RKO (cell line): ENCODE measurements at regions not wholly inside any gene's neighbourhood (a gene's known extent, or its start where the extent isn't known, plus 50 kb on each side); places are given as distances from the start of the nearest gene placed in this dataset.
"Not testable (repeated sequence)": the region's sequence is repeated elsewhere in the genome, so short reads cannot be mapped to it uniquely, and the experiment has no call there.

Experiments
- DNase-seq: peaks from one replicate; pipeline ENCODE4 v3.0.0-alpha.2; 2016; ENCODE audit warnings: low spot score

DNA sequence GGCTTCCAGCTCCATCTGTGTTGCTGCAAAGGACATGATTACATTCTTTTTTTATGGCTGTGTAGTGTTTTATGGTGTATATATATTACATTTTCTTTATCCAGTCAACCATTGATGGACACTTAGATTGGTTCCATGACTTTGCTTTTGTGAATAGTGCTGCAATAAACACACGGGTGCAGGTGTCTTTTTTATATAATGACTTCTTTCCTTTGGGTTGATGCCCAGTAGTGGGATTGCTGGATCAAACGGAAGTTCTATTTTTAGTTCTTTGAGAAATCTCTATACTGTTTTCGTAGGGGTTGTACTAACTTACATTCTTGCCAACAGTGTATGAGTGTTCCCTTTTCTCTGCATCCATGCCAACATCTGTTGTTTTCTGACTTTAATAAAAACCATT lies 189.7 kb downstream of the ACTR3B start:
- DNase-seq, result no peak

DNA sequence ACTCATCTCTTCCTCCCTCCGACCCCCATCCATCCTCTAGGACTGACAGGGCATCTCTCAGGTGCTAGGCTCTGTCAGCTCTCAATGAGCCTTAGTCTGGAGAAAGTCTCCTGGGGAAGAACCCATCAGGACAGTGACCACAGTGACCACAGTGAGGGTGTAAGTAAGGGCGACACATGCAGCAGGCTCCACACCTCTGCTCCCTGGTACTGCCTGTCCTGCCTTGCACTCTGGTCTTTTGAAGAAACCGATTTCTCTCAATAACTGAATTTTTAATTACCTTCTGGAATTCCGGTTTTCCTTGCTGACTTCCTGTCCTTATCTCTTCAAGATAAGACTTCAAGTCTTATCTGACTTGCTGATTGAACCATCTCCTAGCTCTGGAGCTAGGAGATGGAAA lies 190.2 kb downstream of the ACTR3B start:
- no peak for DNase-seq

DNA sequence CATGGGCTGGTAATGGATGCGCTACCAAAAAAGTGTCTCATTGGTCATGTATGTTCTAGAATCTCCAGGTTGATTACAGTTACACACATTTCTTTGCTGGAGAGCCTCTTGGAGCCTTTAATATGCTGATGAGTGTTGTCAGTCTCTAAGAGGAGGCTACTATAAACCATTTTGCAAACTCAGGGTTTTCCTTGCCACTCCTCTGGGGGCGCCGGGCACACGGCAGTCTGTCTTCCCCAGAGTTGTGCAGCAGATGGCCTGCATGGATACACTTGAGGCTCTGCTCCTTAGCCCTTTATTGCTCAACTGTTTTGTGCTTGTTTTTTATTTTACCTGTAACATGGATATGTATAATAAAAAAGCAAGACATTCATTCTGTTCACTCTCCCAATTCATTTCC lies 196.5 kb downstream of the ACTR3B start:
- DNase-seq, result peak; percentile 39

DNA sequence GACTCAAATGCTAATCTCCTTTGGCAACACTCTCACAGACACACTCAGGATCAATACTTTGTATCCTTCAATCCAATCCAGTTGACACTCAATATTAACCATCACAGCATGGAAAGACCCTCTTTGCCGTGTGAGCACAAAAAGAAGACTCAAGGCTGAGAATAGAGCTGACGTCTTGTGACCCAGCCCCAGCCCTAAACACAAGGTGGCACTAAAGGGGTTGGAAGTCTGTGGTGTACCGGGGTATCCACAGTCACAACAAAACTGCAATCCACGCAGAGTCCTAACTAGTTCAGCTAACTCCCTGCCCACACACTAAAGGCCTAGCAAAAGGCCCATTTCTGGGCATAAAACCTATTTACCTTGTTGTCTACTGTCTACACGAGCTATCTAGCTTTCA lies 200.1 kb downstream of the ACTR3B start:
- no peak for DNase-seq

DNA sequence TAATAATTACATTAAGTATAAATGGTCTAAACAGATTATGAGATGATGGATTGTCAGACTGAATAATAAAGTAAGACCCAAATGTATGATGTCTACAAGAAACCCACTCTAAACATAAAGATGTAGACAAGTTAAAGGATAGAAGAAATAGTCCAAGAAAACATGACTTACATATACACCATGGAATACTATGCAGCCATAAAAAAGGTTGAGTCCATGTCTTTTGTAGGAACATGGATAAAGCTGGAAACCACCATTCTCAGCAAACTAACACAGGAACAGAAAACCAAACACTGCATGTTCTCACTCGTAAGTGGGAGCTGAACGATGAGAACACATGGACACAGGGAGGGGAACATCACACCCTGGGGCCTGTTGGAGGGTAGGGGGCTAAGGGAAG lies 202.2 kb downstream of the ACTR3B start:
- not testable (repeated sequence) for DNase-seq

DNA sequence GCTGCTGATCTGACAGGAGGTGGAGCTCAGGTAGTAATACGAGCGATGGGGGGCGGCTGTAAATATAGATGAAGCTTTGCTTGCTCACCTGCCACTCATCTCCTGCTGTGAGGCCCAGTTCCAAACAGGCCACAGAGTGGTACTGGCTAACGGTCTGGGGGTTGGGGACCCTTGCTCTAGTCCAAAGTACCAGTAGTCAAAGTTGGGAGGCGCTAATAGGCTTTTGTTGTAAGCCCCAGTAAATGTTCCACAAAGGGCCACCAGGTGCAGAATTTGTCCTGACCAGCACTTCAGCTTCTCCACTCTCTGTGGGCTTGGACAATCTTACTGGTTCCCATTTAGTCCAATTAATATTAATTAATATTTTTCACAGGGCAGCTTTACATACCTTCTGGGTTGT lies 206.6 kb downstream of the ACTR3B start:
- no peak for DNase-seq

DNA sequence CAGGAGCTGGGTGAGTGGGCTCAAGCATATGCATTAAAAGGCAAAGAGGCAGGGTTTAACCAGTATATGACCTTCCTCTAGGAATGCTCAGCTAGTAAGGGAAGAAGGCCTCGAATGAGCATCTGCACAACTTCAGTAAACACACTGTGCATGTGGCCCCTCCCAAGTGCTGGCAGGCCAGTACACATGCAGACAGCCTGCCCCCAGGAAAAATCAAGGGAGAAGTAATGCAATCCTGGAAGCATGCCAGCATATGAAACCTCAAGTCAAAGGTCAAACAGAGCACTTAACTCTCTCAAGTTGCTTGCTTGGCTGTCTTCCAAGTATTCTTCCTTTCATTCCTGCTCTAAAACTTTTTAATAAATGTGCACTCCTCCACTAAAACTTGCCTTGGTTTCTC lies 208.4 kb downstream of the ACTR3B start:
- DNase-seq, result no peak

DNA sequence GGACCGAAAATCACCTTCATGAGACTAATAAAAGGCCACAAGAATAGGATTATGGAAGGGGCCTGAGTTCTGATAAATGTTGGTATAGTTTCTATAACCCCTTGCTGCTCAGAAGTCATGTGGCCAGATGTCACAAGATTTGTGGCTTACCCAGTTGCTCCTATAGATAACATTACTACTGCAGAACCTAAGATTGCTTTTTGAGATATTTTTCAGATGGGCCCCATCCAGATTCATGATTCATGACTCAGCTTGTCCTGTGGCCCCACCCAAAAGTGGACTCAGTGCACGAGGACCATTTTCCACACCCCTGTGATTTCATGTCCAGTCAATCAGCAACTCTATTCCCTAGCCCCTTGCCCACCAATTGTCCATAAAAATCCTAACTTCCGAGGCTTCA lies 209.0 kb downstream of the ACTR3B start:
- no peak for DNase-seq

DNA sequence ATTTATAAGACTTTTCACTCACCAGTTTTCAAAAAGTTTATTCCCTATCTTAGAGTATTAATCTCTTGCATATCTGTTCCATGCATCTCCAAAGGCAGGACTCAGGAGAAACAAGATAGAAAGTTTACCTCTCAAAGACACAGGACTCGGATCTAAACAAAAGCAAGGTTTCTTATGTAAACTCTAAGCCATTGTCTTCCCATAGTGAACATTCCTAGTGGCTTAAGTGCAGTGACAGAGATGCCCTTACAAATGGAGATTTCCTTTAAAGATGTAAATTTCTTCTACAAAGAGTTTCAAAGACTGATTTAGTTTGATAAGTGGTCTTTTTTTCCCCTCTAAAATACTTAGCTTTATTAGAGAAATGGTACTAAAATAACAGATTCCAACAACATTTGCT lies 209.8 kb downstream of the ACTR3B start:
- DNase-seq, result no peak

DNA sequence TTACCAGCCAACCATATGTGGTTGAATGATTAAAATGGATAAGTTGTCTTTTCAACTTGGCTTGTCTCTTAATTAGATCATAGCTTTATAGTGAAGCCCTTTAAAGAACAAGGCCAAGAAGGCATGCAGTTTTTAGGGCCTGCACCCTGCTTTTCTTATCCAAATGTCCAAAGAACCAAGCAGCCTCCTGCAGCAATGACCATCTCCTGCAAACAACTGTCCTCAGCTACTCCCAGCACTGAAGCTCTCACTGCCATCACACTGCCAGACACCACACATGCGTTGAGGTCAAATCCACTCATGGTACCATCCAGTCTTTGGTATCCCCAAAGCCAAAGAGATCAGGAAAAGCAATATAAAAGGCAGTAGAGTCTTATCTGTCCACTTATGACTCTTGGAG lies 210.3 kb downstream of the ACTR3B start:
- no peak for DNase-seq

DNA sequence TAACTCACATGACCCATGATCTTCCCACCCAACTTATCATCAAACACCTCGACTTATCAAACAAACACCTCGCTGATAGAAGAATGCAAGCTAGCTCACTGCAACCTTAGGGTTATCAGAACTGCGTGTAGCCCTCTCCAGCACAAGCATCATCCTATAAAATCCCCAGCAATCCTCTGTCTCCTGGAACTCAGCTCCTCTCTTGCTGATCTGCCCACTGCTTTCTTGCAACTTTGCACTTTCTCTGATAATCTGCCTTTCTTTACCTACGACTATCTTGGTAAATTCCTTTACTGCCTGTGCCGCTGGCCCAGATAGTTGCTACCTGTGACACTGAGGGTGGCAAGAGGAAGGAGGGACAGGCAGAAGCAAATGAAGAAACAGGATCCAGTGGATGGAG lies 210.9 kb downstream of the ACTR3B start:
- DNase-seq, result no peak

DNA sequence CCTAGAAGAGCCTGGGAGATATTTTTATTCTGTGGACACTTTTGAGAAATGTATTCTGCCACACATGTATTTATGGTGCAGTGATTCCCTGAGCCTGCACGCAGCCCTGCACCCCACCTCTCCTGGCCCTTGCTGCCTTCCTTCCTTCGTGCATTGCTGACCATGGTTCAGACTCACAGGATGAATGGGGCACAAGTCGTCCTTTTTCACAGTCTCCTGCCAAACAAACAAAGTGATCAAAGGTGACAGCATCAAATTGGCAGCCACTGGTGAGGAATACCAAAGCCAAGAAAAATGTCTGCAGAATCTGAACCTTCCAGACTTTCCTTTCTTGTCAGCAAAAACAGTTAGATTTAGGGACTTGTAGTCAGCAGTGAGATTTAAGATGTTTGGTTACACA lies 215.0 kb downstream of the ACTR3B start:
- DNase-seq, result no peak

DNA sequence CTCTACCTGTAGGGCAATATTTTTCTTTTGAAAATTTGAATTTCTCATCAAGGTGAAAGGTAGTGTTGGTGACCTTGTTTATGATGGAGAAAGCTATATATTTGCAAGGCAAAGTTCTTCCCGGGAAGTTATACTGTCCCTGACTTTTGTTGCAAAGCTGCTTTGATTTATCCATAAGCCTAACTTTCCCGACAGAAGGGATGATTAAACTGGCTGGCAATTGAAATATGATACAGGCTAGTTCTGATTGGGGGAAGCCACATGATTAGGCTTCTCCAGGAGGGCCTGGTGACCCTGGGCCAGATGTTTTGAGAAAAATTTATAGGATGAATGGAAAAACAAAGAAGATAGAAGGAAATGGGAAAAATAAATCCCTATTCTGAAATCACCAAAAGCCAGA lies 215.5 kb downstream of the ACTR3B start:
- no peak for DNase-seq

DNA sequence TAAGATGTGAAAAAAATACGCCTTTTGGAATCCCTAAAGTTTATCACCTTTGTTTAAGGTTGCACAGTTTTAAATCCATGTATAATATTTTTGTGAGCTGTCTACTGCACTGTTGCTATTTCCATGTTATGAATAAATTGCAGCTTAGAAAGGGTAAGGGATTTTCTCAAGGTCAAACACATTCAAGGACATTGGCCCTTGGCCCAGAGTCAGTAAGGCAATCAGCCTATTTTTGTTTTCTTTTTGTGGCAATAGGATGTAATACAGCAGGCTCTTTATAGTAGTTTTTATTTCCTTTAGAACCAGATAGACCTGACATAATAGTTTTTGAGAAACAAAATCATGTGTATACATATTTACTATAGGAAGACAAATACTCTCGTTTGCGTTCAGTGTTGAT lies 219.8 kb downstream of the ACTR3B start:
- no peak for DNase-seq

DNA sequence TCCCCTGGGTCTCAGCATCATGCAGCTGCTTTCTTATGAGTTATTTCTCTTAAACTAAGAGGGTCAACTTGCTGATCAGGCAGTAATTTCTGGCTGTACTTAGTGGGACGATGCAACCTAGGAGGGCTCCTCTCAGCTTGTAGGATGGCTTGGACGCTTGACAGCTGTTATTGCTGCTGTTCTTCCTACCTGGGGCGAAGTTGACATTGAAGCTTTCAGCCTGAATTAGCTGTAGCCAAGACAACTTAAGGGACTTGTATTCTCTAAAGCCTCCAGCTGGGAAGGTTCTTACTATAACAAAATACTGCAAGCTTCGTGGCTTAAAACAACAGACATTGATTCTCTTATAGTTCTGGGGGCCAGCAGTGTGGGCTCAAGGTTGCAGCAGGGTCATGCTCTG lies 224.9 kb downstream of the ACTR3B start:
- DNase-seq, result no peak

DNA sequence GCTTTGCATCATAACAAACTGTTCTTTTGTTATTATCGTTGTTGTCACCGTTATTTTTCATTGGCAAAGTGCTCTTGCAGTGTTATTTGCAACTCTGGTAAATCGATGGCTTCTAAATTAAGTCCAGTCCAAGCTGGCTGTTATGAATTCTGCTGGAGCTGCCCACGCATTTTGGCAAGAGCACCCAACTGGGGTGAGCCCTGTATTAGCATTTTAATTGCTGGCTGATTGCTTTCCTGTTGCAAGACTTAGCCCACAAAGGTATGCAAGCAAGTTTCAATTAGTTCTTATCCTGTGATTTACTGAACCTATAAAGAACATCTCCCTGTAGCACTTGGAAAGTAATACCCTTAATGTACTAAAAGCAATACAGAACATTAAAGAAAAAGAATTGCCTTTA lies 226.8 kb downstream of the ACTR3B start:
- no peak for DNase-seq

DNA sequence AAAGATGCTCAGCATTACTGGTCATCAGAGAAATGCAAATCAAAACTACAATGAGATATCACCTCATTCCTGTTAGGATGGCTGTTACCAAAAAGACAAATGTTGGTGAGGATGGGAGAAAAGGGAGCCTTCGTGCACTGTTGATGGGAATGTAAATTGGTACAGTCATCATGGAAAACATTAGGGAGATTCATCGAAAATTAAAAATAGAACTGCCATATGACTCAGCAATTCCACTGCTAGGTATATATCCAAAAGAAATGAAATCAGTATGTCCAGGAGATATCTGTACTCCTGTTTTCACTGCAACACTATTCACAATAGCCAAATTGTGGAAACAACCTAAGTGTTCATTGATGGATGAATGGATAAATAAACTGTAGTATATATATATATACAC lies 228.1 kb downstream of the ACTR3B start:
- peak; percentile 32 for DNase-seq

DNA sequence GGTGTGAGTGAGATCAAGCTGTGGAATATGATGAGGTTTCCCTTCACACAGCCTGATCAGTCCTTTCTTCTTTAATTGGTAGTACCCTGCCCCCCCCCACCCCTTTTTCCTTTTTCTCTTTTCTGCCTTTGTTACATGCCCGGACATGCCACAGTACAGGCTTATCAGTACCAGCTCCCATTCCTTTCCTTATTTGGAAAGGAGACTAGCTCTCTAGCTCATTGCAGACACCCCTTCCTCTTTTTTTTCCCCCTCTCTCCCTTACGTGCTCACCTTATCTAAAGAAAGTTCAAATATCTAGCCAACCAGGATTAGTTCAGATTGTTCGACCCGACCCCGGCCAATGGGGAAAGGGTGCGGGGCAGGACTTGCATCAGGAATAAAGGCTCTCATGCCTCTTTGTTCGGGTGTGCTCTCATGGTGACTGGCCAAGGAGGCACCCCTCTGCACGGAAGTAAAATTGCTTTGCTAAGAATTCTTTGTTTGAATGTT lies 230.4 kb downstream of the ACTR3B start:
- no peak for DNase-seq

DNA sequence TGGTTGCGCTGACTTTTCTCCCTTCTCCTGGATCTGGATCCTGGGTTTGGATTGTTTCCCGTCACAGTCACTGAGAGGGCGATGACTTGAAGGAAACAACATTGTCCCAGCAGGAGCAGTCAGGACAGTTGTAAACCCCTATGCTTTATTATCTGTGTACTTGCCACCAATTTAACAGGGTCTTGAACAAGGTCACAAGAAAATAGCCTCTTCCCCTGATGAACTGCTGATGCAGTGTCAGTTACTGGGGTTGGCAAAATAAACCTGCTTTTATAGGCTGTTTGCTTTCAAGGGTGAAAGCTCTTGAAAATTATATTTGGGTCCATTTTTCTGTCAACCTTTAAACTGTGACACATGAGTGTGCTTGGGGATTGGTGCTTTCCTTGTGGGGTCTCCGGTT lies 238.9 kb downstream of the ACTR3B start:
- DNase-seq, result no peak

DNA sequence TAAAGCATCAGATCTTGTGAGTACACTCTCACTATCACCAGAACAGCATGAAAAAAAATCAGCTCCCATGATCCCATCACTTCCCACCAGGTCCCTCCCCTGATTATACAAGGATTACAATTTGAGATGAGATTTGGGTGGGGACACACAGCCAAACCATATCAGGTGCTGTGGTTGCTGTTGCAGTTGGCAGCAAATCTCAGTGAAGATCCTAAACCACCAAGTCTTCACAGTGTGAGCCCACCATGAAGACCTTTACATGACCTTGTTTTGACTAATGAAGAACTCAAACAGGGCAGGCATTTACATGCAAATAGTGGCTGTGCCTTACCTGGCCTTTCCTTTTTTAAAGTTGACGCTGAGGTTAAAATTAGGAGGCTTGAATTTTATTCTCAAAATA lies 242.6 kb downstream of the ACTR3B start:
- DNase-seq, result no peak

DNA sequence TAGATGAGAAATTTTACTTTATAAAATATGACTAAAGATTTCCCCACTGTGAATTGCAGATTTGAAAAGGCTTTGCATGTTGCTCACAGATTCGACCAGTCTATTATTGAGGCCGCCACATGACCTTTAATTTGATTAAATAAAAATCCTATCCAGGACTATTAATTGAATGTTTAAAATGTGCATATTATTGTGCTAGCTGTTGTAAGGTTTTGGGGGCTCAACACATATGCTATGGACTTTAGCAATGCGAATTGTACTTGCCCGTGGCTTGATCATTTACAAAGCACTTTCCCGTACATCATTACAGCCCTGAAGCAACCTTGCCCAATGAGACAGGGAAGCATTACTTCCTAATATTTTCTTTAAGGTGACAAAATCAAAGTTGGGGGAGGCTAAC lies 243.0 kb downstream of the ACTR3B start:
- no peak for DNase-seq

DNA sequence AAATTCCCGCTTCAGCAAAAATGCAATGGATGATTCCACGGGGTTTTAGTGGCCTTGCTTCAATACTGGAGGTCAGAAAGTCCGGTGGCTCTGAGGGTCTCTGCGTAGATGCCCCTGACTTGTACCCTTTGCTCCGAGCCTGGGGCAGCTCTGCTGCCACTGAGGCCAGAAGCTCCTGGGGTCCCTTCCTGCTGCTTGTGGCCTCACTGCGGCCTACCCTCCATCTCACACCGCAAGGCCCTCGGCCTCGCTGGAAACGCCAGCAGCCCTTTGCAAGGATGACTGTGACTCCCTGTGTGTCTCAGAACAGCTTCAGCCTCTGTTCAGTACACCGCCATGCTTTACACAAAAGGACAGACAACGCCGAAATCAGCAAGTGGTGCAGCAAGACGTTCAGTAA lies 244.8 kb downstream of the ACTR3B start:
- no peak for DNase-seq

DNA sequence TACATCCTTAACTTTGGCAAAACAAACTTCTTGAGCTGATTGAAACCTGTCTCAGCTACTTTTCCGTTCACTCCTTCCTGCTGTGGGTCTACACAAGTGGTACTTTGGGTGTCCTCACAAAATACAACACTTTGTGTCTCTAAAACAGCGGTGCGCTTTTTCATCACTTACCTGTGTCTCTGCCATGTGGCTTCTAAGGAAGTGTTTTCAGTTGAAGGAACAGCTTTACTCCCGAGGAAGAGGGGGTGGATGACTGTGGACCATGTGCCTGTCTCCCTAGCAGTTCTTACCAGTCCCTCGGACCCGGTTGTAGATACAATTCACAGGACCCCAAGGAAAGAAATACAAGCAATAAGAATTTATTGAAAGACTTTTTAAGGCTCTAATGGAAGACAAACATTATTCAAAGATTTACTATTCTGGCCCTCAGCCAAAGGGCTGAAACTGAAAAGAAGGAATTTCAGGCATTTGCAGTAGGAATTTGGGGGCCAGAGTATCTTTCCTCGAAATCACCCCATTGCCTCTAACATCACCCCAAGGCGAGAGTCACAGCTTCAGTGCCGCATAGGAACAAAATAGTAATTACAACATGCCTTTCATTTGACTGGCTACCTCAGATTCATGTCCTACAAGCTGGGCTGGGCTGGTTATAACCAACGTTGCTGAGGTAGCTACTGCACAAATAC lies 246.3 kb downstream of the ACTR3B start:
- DNase-seq, result no peak

DNA sequence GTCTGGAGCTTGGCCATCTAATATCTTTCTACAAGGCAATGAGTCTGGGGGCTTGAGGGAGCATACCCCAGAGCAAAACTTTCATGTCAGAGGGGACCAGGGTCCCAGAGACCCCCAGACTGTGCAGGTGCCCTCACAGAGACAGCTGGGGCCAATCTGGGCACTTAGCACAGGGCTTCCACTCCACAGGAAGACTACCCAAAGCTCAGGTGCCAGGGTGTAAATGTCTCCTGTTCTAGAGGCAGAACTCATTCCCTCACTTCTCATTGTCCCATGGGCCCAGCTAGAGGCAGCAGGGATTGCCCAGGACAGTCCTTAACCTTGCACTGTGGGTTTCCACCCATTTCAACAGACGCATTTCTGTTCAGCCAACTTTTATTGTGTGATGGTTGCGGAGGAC lies 246.9 kb downstream of the ACTR3B start:
- no peak for DNase-seq

DNA sequence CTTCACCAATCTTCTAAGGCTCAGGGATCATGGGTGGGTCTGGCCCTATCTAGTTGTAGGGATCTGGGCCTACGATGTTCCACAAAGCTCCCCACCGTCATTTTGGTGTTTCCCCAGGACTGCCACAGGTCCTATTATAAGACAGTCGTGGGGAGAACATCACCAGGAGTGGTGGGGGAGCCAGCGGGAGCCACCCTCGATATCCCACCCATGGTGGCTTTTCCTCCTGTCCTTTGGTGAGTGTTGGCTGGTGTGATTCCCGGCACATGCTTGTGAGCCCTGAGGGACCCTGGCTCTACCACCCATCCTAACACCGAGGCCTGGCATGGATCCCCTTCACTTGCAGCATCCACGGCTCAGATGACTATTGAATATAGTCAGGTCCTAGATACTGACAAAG lies 247.4 kb downstream of the ACTR3B start:
- DNase-seq, result no peak
